ENCODE measurements at regions not wholly inside any gene's neighbourhood (a gene's known extent, or its start where the extent isn't known, plus 50 kb on each side); places are given as distances from the start of the nearest gene placed in this dataset.

- no peak for TF ChIP-seq EGR1 (IDR thresholded peaks at IDR 0.05; ENCODE audit: low read depth in 2 of 2)
- no peak for TF ChIP-seq NR2F2 (IDR thresholded peaks at IDR 0.05)
- TF ChIP-seq TAF1 (conservative IDR thresholded peaks at IDR 0.05): no peak
- TF ChIP-seq REST (IDR thresholded peaks at IDR 0.05): no peak
- TF ChIP-seq RXRA (IDR thresholded peaks at IDR 0.05): no peak
- TF ChIP-seq HNF4A (conservative IDR thresholded peaks at IDR 0.05): no peak
- no peak for TF ChIP-seq FOXA2 (IDR thresholded peaks at IDR 0.05)
- Histone ChIP-seq H3K27me3 (ENCODE audit: control insufficient read depth in 4 of 4, insufficient read depth in 4 of 4, low read length in 3 of 4) (no peaks in the 10 kb centered on the region), H3K9me3 (ENCODE audit: control insufficient read depth in 4 of 4, low read length in 3 of 4) (no peaks in the 10 kb centered on the region), H3K36me3 (ENCODE audit: control insufficient read depth in 4 of 4, insufficient read depth in 3 of 4, low read depth in 1 of 4, low read length in 3 of 4) (no peaks in the 10 kb centered on the region), H3K4me1 (ENCODE audit: control insufficient read depth in 4 of 4, insufficient read depth in 4 of 4, low read length in 3 of 4) (no peaks in the 10 kb centered on the region), H3K4me3 (ENCODE audit: low read depth in 1 of 3, low read length in 3 of 3) (no peak overlapping the region), H3K27ac (ENCODE audit: low read depth in 1 of 2, low read length in 2 of 2) (no peak overlapping the region), H3K9ac (ENCODE audit: low read depth in 1 of 2, low read length in 2 of 2) (no peak overlapping the region)
- DNase-seq (ENCODE audit: low spot score): no peak
- 29% methylated on average over 1 of the region's 1 CpG for WGBS
Observed at GRCh38 chr18:40582105-40582504, 1372.9 kb upstream of the PIK3C3 start.

GRCh38 chr18:40577981-40578365, 1377.1 kb upstream of the PIK3C3 start:
- TF ChIP-seq EGR1 (IDR thresholded peaks at IDR 0.05; ENCODE audit: low read depth in 2 of 2): no peak
- TF ChIP-seq FOXA2 (IDR thresholded peaks at IDR 0.05): no peak
- no peak for TF ChIP-seq NR2F2 (IDR thresholded peaks at IDR 0.05)
- no peak for TF ChIP-seq FOXA1 (IDR thresholded peaks at IDR 0.05)
- TF ChIP-seq SP1 (IDR thresholded peaks at IDR 0.05): no peak
- no peak for TF ChIP-seq ATF3 (IDR thresholded peaks at IDR 0.05)
- no peak for TF ChIP-seq MAX (IDR thresholded peaks at IDR 0.05)
- no peak for TF ChIP-seq YY1 (IDR thresholded peaks at IDR 0.05)
- no peak for TF ChIP-seq GABPA (IDR thresholded peaks at IDR 0.05 in 1 of 2, conservative IDR thresholded peaks at IDR 0.05 in 1 of 2)
- no peak for TF ChIP-seq ZBTB33 (IDR thresholded peaks at IDR 0.05)
- no peak for TF ChIP-seq CTCF (IDR thresholded peaks at IDR 0.05; ENCODE audit: low read depth, low read length, missing input control)
- TF ChIP-seq TAF1 (conservative IDR thresholded peaks at IDR 0.05): no peak
- no peak for TF ChIP-seq JUND (IDR thresholded peaks at IDR 0.05)
- TF ChIP-seq HNF4G (IDR thresholded peaks at IDR 0.05): no peak
- no peak for TF ChIP-seq HNF4A (conservative IDR thresholded peaks at IDR 0.05)
- TF ChIP-seq RXRA (IDR thresholded peaks at IDR 0.05): no peak
- no peak for TF ChIP-seq RAD21 (IDR thresholded peaks at IDR 0.05)
- no peak for TF ChIP-seq REST (IDR thresholded peaks at IDR 0.05)
- H3K36me3 ChIP-seq (ENCODE audit: control insufficient read depth in 4 of 4, insufficient read depth in 3 of 4, low read depth in 1 of 4, low read length in 3 of 4): no peaks in the 10 kb centered on the region
- H3K27ac ChIP-seq (ENCODE audit: low read depth in 1 of 2, low read length in 2 of 2): no peak overlapping the region
- H3K4me1 ChIP-seq (ENCODE audit: control insufficient read depth in 4 of 4, insufficient read depth in 4 of 4, low read length in 3 of 4): no peaks in the 10 kb centered on the region
- no peaks in the 10 kb centered on the region for H3K9me3 ChIP-seq (ENCODE audit: control insufficient read depth in 4 of 4, low read length in 3 of 4)
- H3K9ac ChIP-seq (ENCODE audit: low read depth in 1 of 2, low read length in 2 of 2): no peak overlapping the region
- no peak overlapping the region for H3K4me3 ChIP-seq (ENCODE audit: low read depth in 1 of 3, low read length in 3 of 3)
- no peak for DNase-seq (ENCODE audit: low spot score)
- 47% methylated on average over 4 of the region's 4 CpGs for WGBS
- no peaks in the 10 kb centered on the region for H3K27me3 ChIP-seq (ENCODE audit: control insufficient read depth in 4 of 4, insufficient read depth in 4 of 4, low read length in 3 of 4)

Data from liver (tissue), 8 donors.